SH-SY5Y (cell line): ENCODE measurements at regions not wholly inside any gene's neighbourhood (a gene's known extent, or its start where the extent isn't known, plus 50 kb on each side); places are given as distances from the start of the nearest gene placed in this dataset.

Source experiments
- GATA2 ChIP-seq: IDR thresholded peaks from 2 replicates; pipeline ENCODE4 v1.6.1; 2011; ENCODE audit warnings: mild to moderate bottlenecking, low read depth, low read length
- GATA3 ChIP-seq: IDR thresholded peaks from 2 replicates; pipeline ENCODE4 v1.6.1; 2011; ENCODE audit warnings: low read depth, mild to moderate bottlenecking, low read length, moderate library complexity

- TF ChIP-seq GATA2 = no peak
Observed at GRCh38 chr12:58731096-58731495, 189.2 kb downstream of the LRIG3 start.

- TF ChIP-seq GATA3 (no peak), GATA2 (no peak)
Observed at GRCh38 chr12:58732894-58733293, 187.4 kb downstream of the LRIG3 start.

- no peak for TF ChIP-seq GATA3
- TF ChIP-seq GATA2 = no peak
Observed at GRCh38 chr12:58741226-58741625, 179.1 kb downstream of the LRIG3 start.

- TF ChIP-seq GATA3 (no peak), GATA2 (no peak)
Observed at GRCh38 chr12:58745348-58746125, 174.8 kb downstream of the LRIG3 start.

- TF ChIP-seq GATA3 = no peak
Observed at GRCh38 chr12:58747533-58747932, 172.8 kb downstream of the LRIG3 start.

- no peak for TF ChIP-seq GATA2
- no peak for TF ChIP-seq GATA3
Observed at GRCh38 chr12:58750484-58750883, 169.8 kb downstream of the LRIG3 start.

- TF ChIP-seq GATA3 (no peak), GATA2 (no peak)
Observed at GRCh38 chr12:58757422-58757821, 162.9 kb downstream of the LRIG3 start.

- no peak for TF ChIP-seq GATA2
- TF ChIP-seq GATA3 = no peak
Observed at GRCh38 chr12:58761308-58761707, 159.0 kb downstream of the LRIG3 start.

GRCh38 chr12:58764100-58764953 is 156.0 kb downstream of the LRIG3 start:
- TF ChIP-seq GATA2 = no peak

GRCh38 chr12:58765076-58765475 is 155.2 kb downstream of the LRIG3 start:
- TF ChIP-seq GATA3 (no peak), GATA2 (no peak)

- TF ChIP-seq GATA3 = no peak
Observed at GRCh38 chr12:58765653-58766512, 154.4 kb downstream of the LRIG3 start.

GRCh38 chr12:58766513-58766870 is 153.8 kb downstream of the LRIG3 start:
- TF ChIP-seq GATA2 (no peak), GATA3 (no peak)

GRCh38 chr12:58767496-58767895 is 152.8 kb downstream of the LRIG3 start:
- TF ChIP-seq GATA2 = no peak
- no peak for TF ChIP-seq GATA3

- no peak for TF ChIP-seq GATA3
- TF ChIP-seq GATA2 = no peak
Observed at GRCh38 chr12:58773986-58774385, 146.3 kb downstream of the LRIG3 start.

GRCh38 chr12:58774731-58775130 is 145.6 kb downstream of the LRIG3 start:
- no peak for TF ChIP-seq GATA2
- TF ChIP-seq GATA3 = no peak
